ENCODE measurements at regions not wholly inside any gene's neighbourhood (a gene's known extent, or its start where the extent isn't known, plus 50 kb on each side); places are given as distances from the start of the nearest gene placed in this dataset.

DNA sequence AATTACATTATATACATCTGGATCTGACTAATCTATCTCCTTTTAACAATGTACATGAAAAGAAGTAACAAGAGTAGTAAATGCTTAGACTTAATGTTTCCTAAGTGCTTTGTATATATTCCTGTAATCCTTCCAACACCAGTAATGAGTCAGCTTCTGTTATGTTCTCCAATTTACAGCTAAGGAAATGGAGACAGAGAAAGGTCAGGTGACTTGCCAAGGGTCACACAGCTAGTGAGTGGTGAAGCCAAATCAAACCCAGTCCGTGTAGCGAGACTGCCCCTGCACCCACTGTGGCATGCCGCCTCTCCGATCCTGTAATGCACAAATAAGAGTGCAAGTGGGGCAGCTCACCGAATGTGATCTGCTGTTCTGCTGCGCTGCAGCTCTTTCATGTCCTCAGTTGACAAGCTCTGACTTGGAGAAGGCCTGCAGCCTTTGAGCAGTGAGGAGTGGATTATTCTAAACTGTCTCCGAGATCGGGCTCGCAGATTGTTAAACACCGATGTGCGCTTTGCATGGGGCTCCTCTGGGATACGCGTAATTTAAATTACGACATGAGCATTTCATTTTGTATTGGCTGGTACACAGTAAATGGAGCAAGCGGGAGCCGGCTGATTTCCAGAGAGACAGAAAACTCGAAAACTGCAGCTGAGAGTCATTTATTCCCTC is 65.1 kb upstream of the KTN1 start:
- TF ChIP-seq, protein P1, sequence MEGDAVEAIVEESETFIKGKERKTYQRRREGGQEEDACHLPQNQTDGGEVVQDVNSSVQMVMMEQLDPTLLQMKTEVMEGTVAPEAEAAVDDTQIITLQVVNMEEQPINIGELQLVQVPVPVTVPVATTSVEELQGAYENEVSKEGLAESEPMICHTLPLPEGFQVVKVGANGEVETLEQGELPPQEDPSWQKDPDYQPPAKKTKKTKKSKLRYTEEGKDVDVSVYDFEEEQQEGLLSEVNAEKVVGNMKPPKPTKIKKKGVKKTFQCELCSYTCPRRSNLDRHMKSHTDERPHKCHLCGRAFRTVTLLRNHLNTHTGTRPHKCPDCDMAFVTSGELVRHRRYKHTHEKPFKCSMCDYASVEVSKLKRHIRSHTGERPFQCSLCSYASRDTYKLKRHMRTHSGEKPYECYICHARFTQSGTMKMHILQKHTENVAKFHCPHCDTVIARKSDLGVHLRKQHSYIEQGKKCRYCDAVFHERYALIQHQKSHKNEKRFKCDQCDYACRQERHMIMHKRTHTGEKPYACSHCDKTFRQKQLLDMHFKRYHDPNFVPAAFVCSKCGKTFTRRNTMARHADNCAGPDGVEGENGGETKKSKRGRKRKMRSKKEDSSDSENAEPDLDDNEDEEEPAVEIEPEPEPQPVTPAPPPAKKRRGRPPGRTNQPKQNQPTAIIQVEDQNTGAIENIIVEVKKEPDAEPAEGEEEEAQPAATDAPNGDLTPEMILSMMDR (IDR thresholded peaks at IDR 0.05), result no peak
- TF ChIP-seq ZFX (IDR thresholded peaks at IDR 0.05; ENCODE audit: borderline replicate concordance), result no peak
